T-cell (primary cell): ENCODE measurements at regions not wholly inside any gene's neighbourhood (a gene's known extent, or its start where the extent isn't known, plus 50 kb on each side); places are given as distances from the start of the nearest gene placed in this dataset.

Experiments
- ATAC-seq, 4 experiments: fragments of 200-7000 bp in 3 of 4; fragments of 150-1000 bp in 1 of 4; cut with Tn5 transposase; replicated peaks in 1 of 4; 1 replicate in 3 of 4; 2 replicates in 1 of 4; pipeline ENCODE4 v1.10.0; 2021; ENCODE audit warnings: moderate library complexity in 3 of 4, mild to moderate bottlenecking in 2 of 4, moderate number of reproducible peaks in 1 of 4
- CTCF ChIA-PET, 2 donors: fragments of 300-600 bp; sonication (Branson Sonifier 250); formaldehyde crosslinking; loops; one replicate each; lab custom pipeline; 2022; ENCODE audit warnings: antibody characterized with exemption in 2 of 2; lab: Charles Lee
- POLR2A ChIA-PET, 2 donors: fragments of 300-600 bp; sonication (Branson Sonifier 250); formaldehyde crosslinking; loops; one replicate each; lab custom pipeline; 2022; ENCODE audit warnings: antibody characterized with exemption in 2 of 2; lab: Charles Lee
- DNase-seq, 35 experiments: peaks; one replicate each; pipeline versions ENCODE4 v3.0.0 to v3.0.0-alpha.2; 2013 to 2023
- H3K27ac ChIP-seq: one replicate; pipeline ENCODE4 v1.5.1; 2013; ENCODE audit warnings: low read length
- H3K27me3 ChIP-seq, 2 experiments: replicated peaks in 1 of 2; 1 replicate in 1 of 2; 2 replicates in 1 of 2; pipeline versions ENCODE4 v1.6.1 to v1.7.0; 2013; ENCODE audit warnings: low read length in 1 of 2, mixed read lengths in 1 of 2; ENCODE audit not compliant: control insufficient read depth in 2 of 2, insufficient read depth in 2 of 2; ENCODE audit errors: extremely low read depth in 1 of 2
- H3K36me3 ChIP-seq, 2 donors: 1 replicate in 1 of 2; 2 replicates in 1 of 2; pipeline versions ENCODE4 v1.6.1 to v1.7.0; 2013; ENCODE audit warnings: low read length in 1 of 2; ENCODE audit not compliant: control insufficient read depth in 2 of 2, insufficient read depth in 1 of 2; ENCODE audit errors: extremely low read depth in 1 of 2
- H3K4me1 ChIP-seq, 2 experiments: 1 replicate in 1 of 2; 2 replicates in 1 of 2; pipeline versions ENCODE4 v1.6.1 to v1.7.0; 2013; ENCODE audit warnings: low read length in 2 of 2, mixed read lengths in 1 of 2; ENCODE audit not compliant: insufficient read depth in 2 of 2, control insufficient read depth in 1 of 2; ENCODE audit errors: extremely low read depth in 1 of 2
- H3K4me3 ChIP-seq, 2 donors: 1 replicate in 1 of 2; 2 replicates in 1 of 2; pipeline versions ENCODE4 v1.5.1 to v1.7.0; 2013; ENCODE audit warnings: mild to moderate bottlenecking in 2 of 2, low read length in 1 of 2, moderate library complexity in 1 of 2; ENCODE audit not compliant: control insufficient read depth in 1 of 2; ENCODE audit errors: extremely low read depth in 1 of 2
- H3K9me3 ChIP-seq: 2 replicates; pipeline ENCODE4 v1.7.0; 2013
- H3K27ac Mint-ChIP-seq, 2 donors: one replicate each; pipeline ENCODE4 v1.8.0; 2020 to 2021; ENCODE audit warnings: mild to moderate bottlenecking in 2 of 2, mixed read lengths in 2 of 2
- H3K27me3 Mint-ChIP-seq, 2 donors: one replicate each; pipeline ENCODE4 v1.8.0; 2021 to 2022; ENCODE audit warnings: mixed read lengths in 2 of 2
- H3K36me3 Mint-ChIP-seq: one replicate; pipeline ENCODE4 v1.8.0; 2021; ENCODE audit warnings: mixed read lengths
- H3K4me1 Mint-ChIP-seq, 3 donors: one replicate each; pipeline ENCODE4 v1.8.0; 2020 to 2022; ENCODE audit warnings: mixed read lengths in 3 of 3, mild to moderate bottlenecking in 1 of 3
- H3K4me3 Mint-ChIP-seq, 3 donors: one replicate each; pipeline ENCODE4 v1.8.0; 2020 to 2022; ENCODE audit warnings: mild to moderate bottlenecking in 3 of 3, mixed read lengths in 3 of 3, moderate library complexity in 3 of 3
- H3K9me3 Mint-ChIP-seq, 3 donors: one replicate each; pipeline ENCODE4 v1.8.0; 2020 to 2022; ENCODE audit warnings: mixed read lengths in 3 of 3
- WGBS: methylation state at CpG from one replicate; pipeline ENCODE4 v1.1.5; 2013; ENCODE audit warnings: missing lambda C conversion rate; ENCODE audit not compliant: insufficient coverage; 5-methylcytosine and 5-hydroxymethylcytosine counted together

DNA sequence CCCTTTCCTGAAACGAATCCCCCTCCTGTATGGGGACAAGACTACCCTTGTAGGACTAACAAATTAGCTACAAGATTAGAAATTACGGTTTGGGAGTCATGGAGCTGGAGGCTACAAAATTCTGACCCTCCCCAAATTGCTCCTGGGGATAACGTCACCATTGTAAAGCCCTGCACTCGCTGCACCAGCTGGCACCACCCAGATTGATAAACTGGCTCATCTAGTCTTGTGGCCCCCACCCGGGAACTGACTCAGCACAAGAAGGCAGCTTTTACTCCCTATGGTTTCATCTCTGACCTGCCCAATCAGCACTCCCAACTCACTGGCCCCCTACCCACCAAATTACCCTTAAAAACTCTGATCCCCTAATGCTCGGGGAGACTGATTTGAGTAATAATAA is 150.6 kb upstream of the TSC22D1 start:
- Mint-ChIP-seq H3K27me3 (peaks cover 0 to 9% of the 10 kb centered on the region in 2 donors), H3K36me3 (no peaks in the 10 kb centered on the region), H3K9me3 (peaks cover 0 to 3% (median 0%) of the 10 kb centered on the region in 3 donors), H3K4me3 (no peak overlapping the region), H3K4me1 (no peaks in the 10 kb centered on the region), H3K27ac (no peak overlapping the region)
- POLR2A ChIA-PET: no interaction called here
- CTCF ChIA-PET: no interaction called here
- ATAC-seq (no peak), DNase-seq (no peak)
- Histone ChIP-seq H3K36me3 (no peaks in the 10 kb centered on the region), H3K4me3 (no peak overlapping the region), H3K9me3 (no peaks in the 10 kb centered on the region), H3K27me3 (peaks cover 0 to 5% of the 10 kb centered on the region in 2 experiments), H3K27ac (no peak overlapping the region), H3K4me1 (no peaks in the 10 kb centered on the region)
- WGBS: 95% methylated on average over 3 of the region's 6 CpGs

GRCh38 chr13:44726214-44726613 is 150.1 kb upstream of the TSC22D1 start:
- WGBS: no CpG with 5 or more reads among the region's 3 CpGs
- ATAC-seq: no peak
- Histone ChIP-seq H3K4me1 (no peaks in the 10 kb centered on the region), H3K36me3 (no peaks in the 10 kb centered on the region), H3K27me3 (peaks cover 0 to 5% of the 10 kb centered on the region in 2 experiments), H3K9me3 (no peaks in the 10 kb centered on the region), H3K27ac (no peak overlapping the region), H3K4me3 (no peak overlapping the region)
- no peaks in the 10 kb centered on the region for H3K4me1 Mint-ChIP-seq
- no peaks in the 10 kb centered on the region for H3K36me3 Mint-ChIP-seq
- DNase-seq: no peak
- CTCF ChIA-PET: no interaction called here
- H3K27ac Mint-ChIP-seq: no peak overlapping the region
- H3K4me3 Mint-ChIP-seq: no peak overlapping the region
- H3K9me3 Mint-ChIP-seq: peaks cover 0 to 3% (median 0%) of the 10 kb centered on the region in 3 donors
- POLR2A ChIA-PET: no interaction called here
- H3K27me3 Mint-ChIP-seq: peaks cover 0 to 4% of the 10 kb centered on the region in 2 donors

- H3K36me3 Mint-ChIP-seq: no peaks in the 10 kb centered on the region
- WGBS: 100% methylated on average over 2 of the region's 3 CpGs
- no peaks in the 10 kb centered on the region for H3K4me1 Mint-ChIP-seq
- ATAC-seq (no peak), DNase-seq (no peak)
- Histone ChIP-seq H3K4me1 (no peaks in the 10 kb centered on the region), H3K27ac (no peak overlapping the region), H3K36me3 (no peaks in the 10 kb centered on the region), H3K9me3 (no peaks in the 10 kb centered on the region), H3K4me3 (no peak overlapping the region), H3K27me3 (no peaks in the 10 kb centered on the region)
- H3K27ac Mint-ChIP-seq: no peak overlapping the region
- no peak overlapping the region for H3K4me3 Mint-ChIP-seq
- ChIA-PET POLR2A (interaction anchor here in 1 of 2 donors (0.5 kb wide), 1 partner anchor 170 kb away, joined by 6 read pairs; no protein-coding TSS in a partner anchor), CTCF (interaction anchor here in 1 of 2 donors (0.7 kb wide), 1 partner anchor 1245 kb away, joined by 17 read pairs; no protein-coding TSS in a partner anchor)
- peaks cover 0 to 3% (median 0%) of the 10 kb centered on the region in 3 donors for H3K9me3 Mint-ChIP-seq
- H3K27me3 Mint-ChIP-seq: no peaks in the 10 kb centered on the region
These were observed 143.9 kb upstream of the TSC22D1 start for GRCh38 chr13:44719857-44720671.

GRCh38 chr13:44718467-44718866 is 142.3 kb upstream of the TSC22D1 start:
- no peak for ATAC-seq
- H3K27ac ChIP-seq: no peak overlapping the region
- no peak for DNase-seq
- ChIA-PET CTCF (no interaction called here), POLR2A (no interaction called here)
- H3K9me3 ChIP-seq: no peaks in the 10 kb centered on the region
- Mint-ChIP-seq H3K4me1 (no peaks in the 10 kb centered on the region), H3K27ac (no peak overlapping the region), H3K9me3 (peaks cover 0 to 3% (median 0%) of the 10 kb centered on the region in 3 donors), H3K27me3 (no peaks in the 10 kb centered on the region), H3K4me3 (no peak overlapping the region), H3K36me3 (no peaks in the 10 kb centered on the region)
- H3K4me1 ChIP-seq: no peaks in the 10 kb centered on the region
- no peak overlapping the region for H3K4me3 ChIP-seq
- WGBS: 100% methylated on average over 3 of the region's 4 CpGs
- no peaks in the 10 kb centered on the region for H3K27me3 ChIP-seq
- no peaks in the 10 kb centered on the region for H3K36me3 ChIP-seq

DNA sequence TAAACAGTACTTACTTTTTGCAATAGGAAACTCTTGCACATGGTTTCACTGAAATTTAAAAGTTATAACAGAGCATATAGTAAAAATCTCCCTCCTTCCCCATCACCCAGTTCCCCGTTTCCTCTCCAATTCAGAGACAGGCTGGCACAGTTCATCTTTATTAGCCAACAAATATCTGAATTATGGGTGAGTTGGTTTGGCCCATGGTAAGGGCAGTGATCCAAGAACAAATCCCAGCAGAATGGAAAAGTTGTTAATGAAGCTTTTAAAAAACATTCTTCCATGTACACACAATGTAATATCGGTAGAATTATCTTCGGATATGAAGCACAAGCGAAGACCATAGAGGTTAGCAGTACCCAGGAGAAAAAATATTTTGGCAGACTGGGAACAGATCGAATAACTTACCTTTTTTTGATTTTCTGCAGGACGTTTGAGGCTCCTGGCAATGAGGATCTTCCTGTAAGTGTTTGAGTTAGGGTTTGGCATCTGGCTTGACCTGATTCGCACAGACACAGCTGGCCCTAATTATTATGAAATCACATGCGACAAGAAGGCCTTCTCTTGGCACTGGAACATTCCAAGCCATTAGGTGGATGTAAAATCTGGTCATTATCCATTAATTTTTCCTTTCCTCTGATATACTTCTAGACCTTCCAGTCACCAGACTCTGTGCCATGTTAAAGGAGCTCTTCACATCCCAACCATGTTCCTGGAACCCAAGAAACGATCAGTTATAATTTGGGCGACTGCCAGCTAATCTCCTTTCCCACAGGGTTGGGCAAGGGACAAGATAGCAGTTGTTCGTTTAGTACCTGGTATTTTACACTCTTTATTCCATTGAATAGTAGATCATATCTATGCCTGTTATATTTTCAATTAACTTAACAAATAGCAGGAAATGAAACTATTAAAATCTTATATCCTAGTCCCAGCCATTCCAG is 139.4 kb upstream of the TSC22D1 start:
- no peak for DNase-seq
- Mint-ChIP-seq H3K4me1 (no peaks in the 10 kb centered on the region), H3K4me3 (no peak overlapping the region), H3K27me3 (no peaks in the 10 kb centered on the region), H3K27ac (no peak overlapping the region), H3K9me3 (no peaks in the 10 kb centered on the region), H3K36me3 (no peaks in the 10 kb centered on the region)
- H3K27ac ChIP-seq: no peak overlapping the region
- no peak overlapping the region for H3K4me3 ChIP-seq
- H3K36me3 ChIP-seq: no peaks in the 10 kb centered on the region
- ATAC-seq: no peak
- no peaks in the 10 kb centered on the region for H3K4me1 ChIP-seq
- WGBS: 94% methylated on average over 3 of the region's 11 CpGs
- ChIA-PET CTCF (interaction anchor here in 1 of 2 donors (0.6 kb wide), 1 partner anchor 810 kb away, joined by 3 read pairs; no protein-coding TSS in a partner anchor), POLR2A (interaction anchor here in 1 of 2 donors (0.6 kb wide), 1 partner anchor 241 kb away, joined by 7 read pairs; no protein-coding TSS in a partner anchor)
- no peaks in the 10 kb centered on the region for H3K9me3 ChIP-seq
- H3K27me3 ChIP-seq: peaks cover 0 to 3% of the 10 kb centered on the region in 2 experiments

- no peaks in the 10 kb centered on the region for H3K4me1 ChIP-seq
- peaks cover 0 to 3% of the 10 kb centered on the region in 2 experiments for H3K27me3 ChIP-seq
- no peaks in the 10 kb centered on the region for H3K36me3 ChIP-seq
- no peak overlapping the region for H3K4me3 ChIP-seq
- POLR2A ChIA-PET: no interaction called here
- no peaks in the 10 kb centered on the region for H3K9me3 ChIP-seq
- no peak for ATAC-seq
- no peak for DNase-seq
- no peaks in the 10 kb centered on the region for H3K9me3 Mint-ChIP-seq
- CTCF ChIA-PET: no interaction called here
- H3K36me3 Mint-ChIP-seq: no peaks in the 10 kb centered on the region
- H3K27ac ChIP-seq: no peak overlapping the region
- H3K27ac Mint-ChIP-seq: no peak overlapping the region
- H3K4me3 Mint-ChIP-seq: no peak overlapping the region
- H3K27me3 Mint-ChIP-seq: no peaks in the 10 kb centered on the region
- 100% methylated on average over 1 of the region's 3 CpGs for WGBS
- no peaks in the 10 kb centered on the region for H3K4me1 Mint-ChIP-seq
These were observed 137.8 kb upstream of the TSC22D1 start for GRCh38 chr13:44713788-44714469.
